Naive B cell (primary cell): ENCODE measurements at regions not wholly inside any gene's neighbourhood (a gene's known extent, or its start where the extent isn't known, plus 50 kb on each side); places are given as distances from the start of the nearest gene placed in this dataset.

Source experiments
- ATAC-seq, 2 donors: fragments of 150-1000 bp; cut with Tn5 transposase; 2 replicates each; pipeline ENCODE4 v1.10.0; 2021; ENCODE audit warnings: low read depth in 2 of 2, mild to moderate bottlenecking in 2 of 2, moderate library complexity in 2 of 2
- DNase-seq: peaks from one replicate; pipeline ENCODE4 v3.0.0; 2022
- H3K27ac Mint-ChIP-seq, 6 donors: one replicate each; pipeline ENCODE4 v1.8.0; 2020 to 2022; ENCODE audit warnings: mild to moderate bottlenecking in 6 of 6, mixed read lengths in 6 of 6, moderate library complexity in 5 of 6, inconsistent platforms in 2 of 6
- H3K27me3 Mint-ChIP-seq, 3 donors: one replicate each; pipeline ENCODE4 v1.8.0; 2021 to 2022; ENCODE audit warnings: mixed read lengths in 3 of 3, mild to moderate bottlenecking in 1 of 3
- H3K36me3 Mint-ChIP-seq, 2 donors: one replicate each; pipeline ENCODE4 v1.8.0; 2020 to 2022; ENCODE audit warnings: mixed read lengths in 2 of 2, inconsistent platforms in 1 of 2, mild to moderate bottlenecking in 1 of 2
- H3K4me1 Mint-ChIP-seq, 3 donors: one replicate each; pipeline ENCODE4 v1.8.0; 2020 to 2022; ENCODE audit warnings: mixed read lengths in 3 of 3, inconsistent platforms in 1 of 3, mild to moderate bottlenecking in 1 of 3, moderate library complexity in 1 of 3
- H3K4me3 Mint-ChIP-seq, 8 donors: one replicate each; pipeline ENCODE4 v1.8.0; 2020 to 2022; ENCODE audit warnings: mild to moderate bottlenecking in 8 of 8, mixed read lengths in 8 of 8, moderate library complexity in 8 of 8, inconsistent platforms in 2 of 8
- H3K9me3 Mint-ChIP-seq, 7 donors: one replicate each; pipeline ENCODE4 v1.8.0; 2020 to 2022; ENCODE audit warnings: mixed read lengths in 7 of 7, mild to moderate bottlenecking in 5 of 7, inconsistent platforms in 2 of 7, moderate library complexity in 1 of 7

DNA sequence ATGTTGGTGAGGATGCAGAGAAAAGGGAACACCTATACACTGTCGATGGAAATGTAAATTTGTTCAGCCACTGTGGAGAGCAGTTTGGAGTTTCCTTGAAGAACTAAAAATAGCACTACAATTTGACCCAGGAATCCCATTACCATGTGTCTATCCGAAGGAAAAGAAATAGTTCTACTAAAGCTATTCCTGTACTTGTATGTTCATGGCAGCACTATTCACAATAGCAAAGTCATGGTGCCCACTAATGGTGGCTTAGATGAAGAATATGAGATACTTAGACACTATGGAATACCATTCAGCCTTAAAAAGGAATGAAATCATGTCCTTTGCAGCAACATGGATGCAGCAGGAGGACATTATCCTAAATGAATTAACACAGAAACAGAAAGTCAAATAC, 50.2 kb upstream of the CAST start:
- no peak for DNase-seq
- Mint-ChIP-seq H3K27ac (no peak overlapping the region), H3K4me3 (no peak overlapping the region), H3K9me3 (no peaks in the 10 kb centered on the region), H3K27me3 (peaks cover 15 to 20% (median 16%) of the 10 kb centered on the region in 3 donors), H3K4me1 (peaks cover 0 to 6% (median 0%) of the 10 kb centered on the region in 3 donors), H3K36me3 (peaks cover 0 to 4% of the 10 kb centered on the region in 2 donors)
- no peak for ATAC-seq
